ENCODE measurements at regions not wholly inside any gene's neighbourhood (a gene's known extent, or its start where the extent isn't known, plus 50 kb on each side); places are given as distances from the start of the nearest gene placed in this dataset.

- DNase-seq (ENCODE audit: low read depth in 3 of 3, low spot score in 2 of 3): no peak
Measured at GRCh38 chr4:67236788-67237187, 308.5 kb downstream of the CENPC start.

DNA sequence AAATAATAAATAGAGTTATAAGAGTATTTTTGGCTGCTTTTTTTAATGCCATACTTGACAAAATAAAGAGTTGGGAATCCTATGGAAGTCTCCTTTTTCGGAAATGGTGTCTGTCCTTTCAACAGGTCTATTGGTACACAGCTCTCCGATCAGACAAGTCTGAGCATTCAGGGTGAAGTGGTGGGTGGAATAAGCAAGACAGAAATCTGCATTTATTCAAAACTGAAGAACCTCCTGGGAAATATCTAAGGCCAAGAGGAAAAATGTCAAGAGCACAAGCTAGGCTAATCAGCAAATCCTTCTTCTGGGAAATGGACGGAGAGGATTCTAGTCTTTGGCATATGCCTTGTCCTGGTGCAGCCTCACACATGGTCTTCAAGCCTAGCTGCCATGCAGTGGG, 309.0 kb downstream of the CENPC start:
- no peak for DNase-seq (ENCODE audit: low read depth in 3 of 3, low spot score in 2 of 3)

- DNase-seq (ENCODE audit: low read depth in 3 of 3, low spot score in 2 of 3): no peak
Measured at GRCh38 chr4:67234296-67234695, 311.0 kb downstream of the CENPC start.

- DNase-seq (ENCODE audit: low read depth in 3 of 3, low spot score in 2 of 3): no peak
Measured at GRCh38 chr4:67229148-67229547, 316.2 kb downstream of the CENPC start.

DNA sequence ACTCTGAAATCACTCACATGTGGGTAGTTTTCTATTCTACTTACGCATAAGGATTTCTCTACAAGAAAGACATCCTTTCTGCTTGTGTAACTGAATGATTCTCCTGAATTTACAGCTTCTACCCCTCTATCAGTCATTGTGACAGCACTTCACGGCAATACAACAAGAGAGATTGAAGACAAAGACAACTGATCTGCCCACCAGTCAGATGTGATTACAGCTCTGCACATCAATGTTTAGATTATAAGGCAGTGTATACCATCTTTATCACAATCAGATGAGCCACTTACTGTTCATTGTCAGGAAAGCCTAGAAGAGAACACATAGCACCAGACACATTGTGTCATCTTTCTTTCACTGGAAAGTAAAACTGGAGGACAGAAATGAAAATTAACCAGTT, 324.4 kb downstream of the CENPC start:
- no peak for DNase-seq (ENCODE audit: low read depth in 3 of 3, low spot score in 2 of 3)

DNA sequence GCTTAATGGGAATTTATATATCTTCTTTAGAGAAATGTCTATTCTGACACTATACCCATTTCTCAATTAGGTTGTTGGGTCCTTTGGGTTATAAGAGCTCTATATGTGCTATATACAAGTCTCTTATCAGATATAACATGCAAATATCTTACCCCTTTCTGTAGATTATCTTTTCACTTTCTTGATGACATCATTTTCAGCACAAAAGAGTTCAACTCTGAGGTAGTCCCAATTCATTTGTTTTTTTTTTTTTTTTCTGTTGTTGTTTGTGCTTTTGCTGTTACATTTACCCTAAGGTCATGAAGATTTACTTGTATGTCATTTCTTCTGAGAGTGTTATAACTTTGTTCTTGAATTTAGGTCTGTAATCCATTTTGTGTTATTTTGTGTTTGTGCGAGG, 326.4 kb downstream of the CENPC start:
- no peak for DNase-seq (ENCODE audit: low read depth in 3 of 3, low spot score in 2 of 3)

DNA sequence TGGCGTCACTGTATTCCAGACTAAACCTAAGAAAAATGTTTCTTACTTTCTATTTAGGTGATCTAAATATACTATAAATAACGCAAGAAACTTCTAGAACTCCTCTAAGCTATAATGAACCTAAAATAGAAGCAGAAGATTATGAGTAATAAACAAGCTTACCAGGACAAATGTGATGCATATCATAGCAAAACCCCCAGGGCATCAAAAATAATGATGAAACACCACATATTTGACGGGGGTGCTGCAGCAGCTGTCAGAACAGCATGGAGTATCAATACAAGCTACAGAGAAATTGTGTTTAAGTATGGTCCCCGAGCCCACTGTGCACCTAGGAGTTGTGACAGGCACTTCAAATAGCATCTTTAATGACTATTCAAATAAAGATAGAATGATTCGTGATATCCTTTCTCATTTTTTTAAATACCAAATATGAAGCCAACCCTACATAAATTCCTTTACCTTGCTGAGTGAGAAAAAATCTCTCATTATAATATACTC, 337.3 kb downstream of the CENPC start:
- no peak for DNase-seq (ENCODE audit: low read depth in 3 of 3, low spot score in 2 of 3)

- no peak for DNase-seq (ENCODE audit: low read depth in 3 of 3, low spot score in 2 of 3)
Measured at GRCh38 chr4:67204441-67204840, 340.9 kb downstream of the CENPC start.

GRCh38 chr4:67201334-67201733, 344.0 kb downstream of the CENPC start:
- DNase-seq (ENCODE audit: low read depth in 3 of 3, low spot score in 2 of 3): no peak

GRCh38 chr4:67198727-67199126, 346.6 kb downstream of the CENPC start:
- DNase-seq (ENCODE audit: low read depth in 3 of 3, low spot score in 2 of 3): peak; percentile 10 to 33 (median 17)

DNA sequence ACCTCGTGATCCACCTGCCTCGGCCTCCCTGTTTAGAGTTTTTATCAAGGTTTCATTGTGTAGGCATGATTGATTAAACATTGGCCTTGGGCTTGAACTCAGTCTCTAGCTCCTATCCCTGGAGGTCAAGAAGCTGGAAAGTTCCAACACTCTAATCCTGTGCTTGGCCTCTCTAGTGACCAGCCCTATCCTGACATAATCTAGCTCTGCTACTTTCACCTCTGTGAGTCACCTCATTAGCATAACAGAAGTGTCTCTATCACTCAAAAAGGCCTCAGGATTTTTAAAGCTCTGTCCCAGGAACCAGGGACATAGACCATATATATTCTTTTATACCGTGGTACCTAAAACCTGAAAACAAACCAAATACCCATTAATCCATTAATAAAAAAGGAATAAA, 377.5 kb downstream of the CENPC start:
- DNase-seq (ENCODE audit: low read depth in 3 of 3, low spot score in 2 of 3): no peak

- DNase-seq (ENCODE audit: low read depth in 3 of 3, low spot score in 2 of 3): no peak
Measured at GRCh38 chr4:67162690-67163089, 382.6 kb downstream of the CENPC start.

- DNase-seq (ENCODE audit: low read depth in 3 of 3, low spot score in 2 of 3): no peak
Measured at GRCh38 chr4:67161311-67161710, 384.0 kb downstream of the CENPC start.

GRCh38 chr4:67160394-67160793, 384.9 kb downstream of the CENPC start:
- no peak for DNase-seq (ENCODE audit: low read depth in 3 of 3, low spot score in 2 of 3)

DNA sequence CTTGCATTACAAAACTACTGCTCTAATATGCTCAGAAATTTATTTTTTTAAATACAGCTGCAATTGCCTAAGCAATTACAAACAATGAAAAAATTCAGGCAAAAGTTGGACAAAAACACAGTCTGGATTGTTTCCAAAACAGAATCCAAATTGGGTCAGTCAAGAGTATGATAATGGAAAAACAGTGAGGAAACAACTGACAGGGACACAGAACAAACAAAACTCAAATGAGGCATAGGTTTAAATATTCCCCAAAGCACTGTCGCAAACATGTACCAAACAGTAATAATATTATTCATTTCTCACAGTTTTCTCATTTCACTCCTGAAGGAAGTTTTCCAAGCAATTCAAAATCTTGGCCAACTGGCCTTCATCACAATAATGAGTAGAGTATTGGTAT, 386.6 kb downstream of the CENPC start:
- no peak for DNase-seq (ENCODE audit: low read depth in 3 of 3, low spot score in 2 of 3)

GRCh38 chr4:67152976-67153375, 392.3 kb downstream of the CENPC start:
- peak in 2 of 3 donors; percentile 13 to 19 for DNase-seq (ENCODE audit: low read depth in 3 of 3, low spot score in 2 of 3)

- peak in 1 of 3 donors; percentile 18 for DNase-seq (ENCODE audit: low read depth in 3 of 3, low spot score in 2 of 3)
Measured at GRCh38 chr4:67151376-67152343, 393.6 kb downstream of the CENPC start.

DNA sequence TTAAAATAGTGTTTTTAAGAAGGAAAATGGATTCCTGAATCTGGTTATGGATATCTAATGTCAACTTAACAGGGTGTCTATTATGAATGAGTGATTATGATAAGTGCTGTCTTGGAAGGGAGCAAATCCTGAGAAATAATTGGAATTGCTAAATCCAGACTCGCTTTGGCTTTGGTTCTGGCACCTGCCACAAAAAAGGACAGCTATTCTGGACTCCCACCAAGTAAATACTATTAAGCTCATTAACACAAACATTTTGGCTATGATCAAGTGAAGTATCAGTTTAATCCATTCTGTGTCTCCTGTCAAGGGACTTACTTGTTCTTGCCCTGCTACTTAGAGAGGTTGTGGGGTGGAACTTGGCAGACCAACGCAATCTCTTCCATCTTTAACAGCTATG, 403.7 kb downstream of the CENPC start:
- DNase-seq (ENCODE audit: low read depth in 3 of 3, low spot score in 2 of 3): no peak

DNA sequence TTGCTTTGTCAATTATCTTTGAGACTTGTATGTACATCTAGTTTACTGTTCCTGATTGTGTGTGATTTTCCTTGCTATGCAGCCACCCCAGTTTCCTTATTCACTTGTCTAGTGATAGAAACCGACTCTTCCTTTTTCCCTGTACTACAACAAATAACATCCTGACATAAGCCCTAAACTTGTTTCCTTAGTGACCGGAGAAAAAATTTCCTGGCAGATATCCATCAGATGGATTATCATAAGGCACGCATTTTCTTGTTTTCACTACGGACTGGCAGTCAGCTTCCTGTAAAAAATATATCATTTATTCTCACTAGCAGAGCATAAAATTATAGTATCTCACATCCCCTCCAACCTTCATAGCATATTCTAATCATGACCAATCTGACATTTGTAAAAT, 410.7 kb downstream of the CENPC start:
- DNase-seq (ENCODE audit: low read depth in 3 of 3, low spot score in 2 of 3): no peak

GRCh38 chr4:67133162-67133561, 412.1 kb downstream of the CENPC start:
- DNase-seq (ENCODE audit: low read depth in 3 of 3, low spot score in 2 of 3): no peak

DNA sequence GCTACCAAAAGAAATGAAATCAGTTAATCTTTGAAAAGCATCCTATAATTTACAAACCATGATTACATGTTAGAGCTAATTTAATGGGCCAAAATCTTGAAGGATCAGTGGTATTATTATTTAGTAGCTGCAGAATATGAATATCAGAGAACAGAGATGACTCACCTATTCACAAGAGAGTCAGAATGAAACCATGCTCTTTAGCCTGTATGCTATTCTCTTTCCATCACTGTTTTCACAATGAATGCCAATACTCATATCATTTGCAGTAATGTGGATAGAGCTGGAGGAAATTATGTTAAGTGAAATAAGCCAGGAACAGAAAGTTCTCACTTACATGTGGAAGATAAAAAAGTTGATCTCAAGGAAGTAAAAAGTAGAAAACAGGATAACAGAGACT, 414.1 kb downstream of the CENPC start:
- DNase-seq (ENCODE audit: low read depth in 3 of 3, low spot score in 2 of 3): no peak

DNA sequence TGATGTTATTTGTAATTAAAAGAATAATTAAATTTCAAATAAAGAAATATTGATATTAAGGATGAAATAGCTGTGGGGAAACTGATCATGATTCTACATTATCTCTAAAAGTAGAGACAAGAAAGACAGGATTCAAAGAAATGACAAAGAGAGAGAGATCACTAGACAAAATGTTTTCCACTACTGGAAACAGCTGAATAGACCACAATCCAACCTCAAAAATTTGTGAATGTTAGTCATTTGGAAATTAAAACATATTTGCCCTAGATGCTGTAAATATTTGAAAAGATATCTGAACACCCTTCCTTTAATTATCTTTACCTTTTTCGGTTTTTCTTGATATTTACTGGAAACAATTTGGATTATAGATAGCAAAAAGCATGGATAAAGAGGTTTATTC, 414.9 kb downstream of the CENPC start:
- no peak for DNase-seq (ENCODE audit: low read depth in 3 of 3, low spot score in 2 of 3)
